HG02884 (cell line): ENCODE measurements at regions not wholly inside any gene's neighbourhood (a gene's known extent, or its start where the extent isn't known, plus 50 kb on each side); places are given as distances from the start of the nearest gene placed in this dataset.

Experiments used
- ATAC-seq: cut with Tn5 transposase; IDR thresholded peaks from one replicate; pipeline ENCODE4 v1.9.1; 2021; ENCODE audit warnings: mild to moderate bottlenecking, moderate library complexity; ENCODE audit not compliant: unreplicated experiment

DNA sequence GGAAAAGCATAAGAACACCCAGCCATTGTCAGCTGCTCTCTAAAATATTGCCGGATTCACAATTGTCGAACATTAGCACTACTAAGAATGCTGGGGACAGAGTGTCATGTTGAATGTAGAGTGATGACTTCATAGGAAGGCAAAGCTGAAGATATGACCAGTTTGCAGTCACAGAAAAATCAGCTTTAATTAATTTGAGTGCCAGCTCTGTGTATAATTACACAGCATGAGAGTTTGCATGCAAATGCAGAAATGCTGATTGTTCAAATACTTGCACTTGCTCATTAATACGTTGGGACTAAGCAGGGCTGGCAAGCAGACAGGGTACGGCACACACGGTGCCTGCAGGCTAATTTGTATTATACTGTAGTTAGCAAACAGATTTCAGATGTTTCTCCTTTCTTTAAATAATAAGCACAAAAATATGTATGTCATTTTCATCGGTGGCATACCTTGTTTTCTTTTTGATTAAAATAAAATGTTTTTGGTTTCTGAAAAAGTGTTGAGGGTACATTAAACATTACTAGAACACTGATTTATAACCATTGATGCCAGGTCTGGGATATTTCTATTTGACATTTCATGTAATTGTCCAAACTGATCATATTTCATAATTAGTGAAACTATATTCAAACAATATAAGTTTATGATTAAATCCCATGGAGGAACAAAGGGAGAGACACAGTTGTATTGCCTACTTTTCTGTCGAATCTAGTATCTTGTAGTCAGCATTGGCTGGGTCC lies 99.8 kb upstream of the ADGRL2 start:
- ATAC-seq, result no peak

DNA sequence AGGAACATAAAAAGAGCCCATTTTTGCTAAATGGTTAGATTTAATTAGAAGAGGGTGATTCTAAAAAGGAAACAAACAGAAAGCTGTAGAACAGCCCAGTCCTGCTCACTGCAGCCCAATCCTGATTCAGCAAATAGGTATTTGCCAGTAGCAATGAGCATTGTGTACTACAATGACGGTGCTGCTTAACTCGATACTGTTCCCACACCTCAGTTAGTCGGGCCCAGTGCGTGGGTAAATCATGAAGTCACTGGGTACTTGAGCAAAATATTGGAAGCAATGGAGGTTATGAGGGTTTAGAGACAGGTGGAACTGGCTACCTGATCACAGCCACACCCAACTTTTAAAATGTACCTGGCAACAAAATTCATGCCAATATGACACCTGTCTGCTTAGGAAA lies 101.5 kb upstream of the ADGRL2 start:
- no peak for ATAC-seq

DNA sequence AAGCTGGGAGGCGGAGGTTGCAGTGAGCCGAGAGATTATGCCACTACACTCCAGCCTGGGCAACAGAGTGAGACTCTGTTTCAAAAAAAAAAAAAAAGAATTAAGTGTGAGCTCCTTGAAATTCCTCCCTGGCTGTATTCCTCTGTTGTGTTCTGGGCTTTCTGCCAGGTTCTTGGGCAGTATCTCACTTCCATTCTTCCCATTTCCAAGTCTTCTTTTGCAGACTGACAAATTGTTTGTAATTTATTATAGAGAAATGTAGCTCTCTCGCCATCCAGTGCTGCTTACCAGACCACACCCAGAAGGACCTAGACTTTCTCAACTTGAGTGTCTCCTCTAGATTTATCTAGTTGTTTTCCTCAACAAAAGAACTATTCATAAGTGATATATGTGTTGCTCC lies 105.0 kb upstream of the ADGRL2 start:
- ATAC-seq, result no peak

GRCh38 chr1:81693316-81693715 lies 107.4 kb upstream of the ADGRL2 start:
- ATAC-seq, result no peak

- ATAC-seq, result no peak
Measured at GRCh38 chr1:81690676-81691453, 109.9 kb upstream of the ADGRL2 start.

GRCh38 chr1:81689531-81689941 lies 111.2 kb upstream of the ADGRL2 start:
- ATAC-seq, result no peak

DNA sequence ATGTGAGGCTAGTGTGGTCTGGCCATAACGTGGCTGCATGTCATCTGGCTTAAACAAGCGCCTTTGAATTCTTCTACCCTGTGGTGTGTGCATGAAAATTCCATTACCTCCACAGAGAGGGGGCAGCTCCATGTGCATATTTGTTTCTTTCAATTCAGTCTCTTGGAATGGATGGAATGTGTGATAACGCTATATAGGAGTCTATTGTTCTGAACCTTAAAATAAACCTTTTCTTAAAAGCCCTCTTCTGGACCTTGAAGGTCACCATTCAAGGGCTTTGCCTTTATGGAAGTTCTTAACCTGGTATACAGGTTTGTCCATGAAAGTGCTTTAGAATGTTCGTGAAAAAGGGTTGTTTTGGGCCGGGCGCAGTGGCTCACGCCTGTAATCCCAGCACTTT lies 118.2 kb upstream of the ADGRL2 start:
- no peak for ATAC-seq

DNA sequence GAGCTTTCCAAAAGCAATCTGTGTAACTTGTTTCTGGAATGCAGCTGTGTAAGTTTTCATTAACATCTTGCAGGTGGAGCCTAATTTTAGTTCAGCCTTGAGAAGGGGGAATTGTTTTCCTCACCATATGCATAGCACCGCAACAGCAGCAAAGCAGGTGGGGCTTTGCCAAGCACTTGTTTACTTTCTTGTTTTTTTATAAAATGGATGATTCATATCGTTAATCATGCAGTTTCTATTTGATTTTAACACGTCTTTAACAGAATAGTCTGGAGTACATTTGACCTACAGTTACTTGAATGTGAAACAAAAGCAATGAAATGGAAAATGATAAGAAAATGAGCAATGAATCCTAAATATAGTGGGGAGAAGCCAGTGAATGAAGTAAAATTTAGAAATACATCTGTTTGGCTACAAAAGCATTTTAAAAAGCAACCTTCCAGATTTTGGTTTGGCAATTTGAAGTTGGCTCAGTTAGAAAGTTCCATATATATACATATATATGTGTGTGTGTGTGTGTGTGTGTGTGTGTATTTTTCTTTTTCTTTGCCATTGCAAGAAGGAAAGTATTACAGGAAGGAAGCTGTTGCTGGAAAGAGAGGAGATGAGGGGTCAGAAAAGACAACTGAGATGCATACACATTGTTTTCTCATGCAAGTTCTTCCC lies 119.0 kb upstream of the ADGRL2 start:
- ATAC-seq, result peak; percentile 50

GRCh38 chr1:81681114-81681513 lies 119.6 kb upstream of the ADGRL2 start:
- ATAC-seq, result peak; percentile 13

GRCh38 chr1:81679942-81680341 lies 120.8 kb upstream of the ADGRL2 start:
- ATAC-seq, result no peak

DNA sequence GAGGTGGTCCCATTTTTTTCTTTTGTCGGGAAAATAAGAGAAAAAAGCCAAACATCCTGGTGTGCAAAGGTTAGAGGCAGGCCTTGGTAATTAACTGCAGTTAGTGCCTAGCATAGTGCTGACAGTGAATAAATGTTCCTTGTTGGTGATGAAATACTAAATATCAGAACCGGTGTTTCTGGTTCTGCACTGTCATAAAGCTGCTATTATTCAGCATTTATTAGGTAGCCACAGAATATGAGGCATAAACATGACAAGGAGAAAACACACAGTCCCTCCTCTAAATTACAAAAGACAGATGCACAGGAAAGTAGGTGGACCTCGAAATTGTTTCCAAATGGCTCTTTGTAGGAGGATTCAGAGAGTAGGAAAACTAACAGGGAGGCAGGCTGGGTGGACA lies 122.0 kb upstream of the ADGRL2 start:
- no peak for ATAC-seq

GRCh38 chr1:81672766-81673165 lies 128.0 kb upstream of the ADGRL2 start:
- ATAC-seq, result no peak

DNA sequence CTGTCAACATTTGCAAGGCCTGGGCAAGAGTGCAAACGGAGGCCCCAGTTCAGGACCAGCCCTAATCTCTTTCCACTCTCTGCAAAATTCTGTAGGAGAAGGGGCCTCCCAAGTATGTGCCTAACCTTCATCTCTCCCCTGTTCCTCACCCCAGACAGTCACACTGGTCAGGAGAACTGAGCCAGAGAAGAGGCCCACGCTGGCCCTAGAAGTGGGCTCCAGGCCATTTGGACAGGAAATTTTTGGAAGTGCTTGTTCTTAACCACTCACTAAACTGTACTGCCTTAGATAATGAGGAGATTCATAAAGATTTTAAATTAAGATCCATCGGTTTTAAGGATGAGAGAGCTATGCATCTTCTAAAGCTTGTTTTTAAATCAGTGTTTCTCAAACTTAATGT lies 129.7 kb upstream of the ADGRL2 start:
- ATAC-seq, result no peak

DNA sequence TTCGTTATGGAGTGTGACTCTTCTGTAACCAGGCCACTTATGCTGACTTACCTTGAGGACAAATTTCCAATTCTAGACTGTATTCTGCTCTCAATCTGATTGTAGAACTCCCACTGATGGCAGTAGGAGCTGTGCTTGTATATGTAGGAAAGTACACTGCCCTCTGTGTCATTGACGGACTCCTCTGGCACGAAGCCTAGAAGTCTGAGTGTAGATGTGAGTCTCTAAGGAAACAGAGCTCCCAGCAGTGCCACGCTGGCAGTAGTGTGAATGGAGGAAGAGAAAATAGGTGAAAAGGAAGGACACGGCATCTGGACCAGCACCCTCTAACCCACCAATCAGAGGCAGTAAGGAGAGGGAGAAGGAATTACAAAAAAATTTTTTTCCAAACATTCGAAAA lies 130.4 kb upstream of the ADGRL2 start:
- ATAC-seq, result no peak

- no peak for ATAC-seq
Measured at GRCh38 chr1:81666586-81666985, 134.1 kb upstream of the ADGRL2 start.

- ATAC-seq, result no peak
Measured at GRCh38 chr1:81664341-81664740, 136.4 kb upstream of the ADGRL2 start.

DNA sequence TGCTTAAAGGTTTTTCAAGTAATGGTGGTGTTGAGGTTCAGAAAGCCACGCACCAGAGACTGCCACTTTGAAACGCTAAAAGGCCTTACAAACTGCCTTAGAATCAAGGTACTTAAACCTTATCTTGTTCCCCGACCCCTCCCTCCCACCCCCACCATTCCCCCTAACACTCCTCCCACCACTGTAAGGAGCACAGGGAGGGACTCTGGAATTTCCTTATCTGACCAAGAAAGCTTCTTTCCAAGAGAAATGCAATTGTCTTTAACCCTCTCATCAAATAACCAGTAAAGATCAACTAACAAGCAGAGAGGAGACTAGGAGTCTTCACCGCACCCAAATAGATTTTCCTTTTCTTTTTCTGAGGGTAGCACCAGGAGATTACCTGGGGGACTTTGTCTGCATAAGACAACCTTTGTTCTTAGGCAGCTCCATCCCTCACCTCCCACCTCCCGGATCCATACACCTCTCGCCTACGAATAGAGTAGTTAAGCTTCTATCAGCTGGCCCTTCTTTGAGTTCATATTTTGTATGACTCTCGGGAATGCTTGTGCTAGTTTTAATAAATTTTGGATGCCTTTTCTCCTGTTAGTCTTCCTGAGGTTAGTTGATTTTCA lies 137.7 kb upstream of the ADGRL2 start:
- no peak for ATAC-seq

GRCh38 chr1:81660286-81660685 lies 140.4 kb upstream of the ADGRL2 start:
- ATAC-seq, result no peak

GRCh38 chr1:81654657-81655056 lies 146.1 kb upstream of the ADGRL2 start:
- no peak for ATAC-seq

- no peak for ATAC-seq
Measured at GRCh38 chr1:81654147-81654546, 146.6 kb upstream of the ADGRL2 start.

DNA sequence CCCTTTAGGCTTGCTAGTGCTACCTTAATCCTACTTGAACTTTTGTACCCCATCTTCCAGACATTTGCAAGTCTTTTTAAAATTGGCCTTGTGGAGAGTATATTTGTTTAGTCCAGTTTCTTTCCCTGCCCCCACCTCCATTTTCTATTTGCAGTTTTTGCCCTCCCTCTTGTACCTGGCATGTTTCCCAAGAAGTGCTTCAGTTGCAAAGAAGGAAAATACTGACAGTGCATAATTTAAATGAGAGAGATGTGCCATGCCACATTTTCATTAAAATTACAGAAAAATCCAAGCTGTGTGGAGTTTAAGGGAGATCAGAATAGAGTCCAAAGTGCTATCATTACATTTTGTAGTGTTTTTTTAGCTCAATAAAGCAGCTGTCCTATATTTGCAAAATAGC lies 150.0 kb upstream of the ADGRL2 start:
- ATAC-seq, result no peak

DNA sequence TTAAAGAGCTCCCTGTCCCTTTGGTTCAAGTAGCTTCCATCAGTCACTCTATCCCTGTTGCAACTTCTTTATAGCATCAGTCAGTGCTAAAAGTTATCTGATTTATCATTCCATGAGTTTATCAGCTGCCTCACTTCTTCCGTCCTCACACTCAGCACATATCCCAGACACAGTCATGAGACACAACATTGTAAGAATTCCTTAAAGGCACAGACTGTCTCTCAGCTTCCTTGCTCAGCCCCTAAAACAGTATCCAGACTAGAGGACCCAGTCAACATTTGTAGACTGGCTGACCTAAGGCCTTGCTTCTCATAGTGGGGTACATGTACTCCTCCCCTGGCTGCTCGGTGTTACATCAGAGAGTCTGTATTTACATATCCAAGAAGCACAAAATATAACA lies 164.9 kb upstream of the ADGRL2 start:
- ATAC-seq, result no peak
